ENCODE measurements at regions not wholly inside any gene's neighbourhood (a gene's known extent, or its start where the extent isn't known, plus 50 kb on each side); places are given as distances from the start of the nearest gene placed in this dataset.

DNA sequence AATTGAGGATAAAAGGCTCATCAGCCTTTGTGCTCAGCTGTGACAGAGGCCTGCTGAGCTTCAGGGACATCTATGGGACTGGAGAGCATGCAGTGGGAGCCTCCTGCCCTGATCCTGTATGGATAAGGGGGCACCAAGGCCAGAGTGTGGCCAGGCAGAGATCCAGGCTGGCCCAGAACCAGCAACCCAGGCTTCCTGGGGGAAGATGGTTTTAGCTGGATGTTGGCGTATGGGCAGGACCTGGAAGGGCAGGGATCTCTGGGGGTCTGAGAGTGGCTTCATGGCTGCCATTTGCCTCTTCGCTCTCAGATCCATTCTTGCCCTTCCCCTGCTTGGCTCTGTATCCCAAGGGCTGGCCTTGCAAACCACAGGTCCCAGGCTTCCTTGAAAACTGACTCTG lies 169.9 kb downstream of the MACROH2A1 start:
- no peaks in the 10 kb centered on the region for H3K9me3 ChIP-seq (ENCODE audit: control insufficient read depth, low read length)
- H3K4me1 ChIP-seq (ENCODE audit: control insufficient read depth, insufficient read depth, low read length) = peaks cover 16% of the 10 kb centered on the region
- H3K27me3 ChIP-seq (ENCODE audit: control insufficient read depth, insufficient read depth, low read length) = no peaks in the 10 kb centered on the region
- H3K9ac ChIP-seq (ENCODE audit: low read length) = no peak overlapping the region
- no peak overlapping the region for H3K4me3 ChIP-seq (ENCODE audit: low read length)
- H3K36me3 ChIP-seq (ENCODE audit: control insufficient read depth, insufficient read depth, low read length) = no peaks in the 10 kb centered on the region

DNA sequence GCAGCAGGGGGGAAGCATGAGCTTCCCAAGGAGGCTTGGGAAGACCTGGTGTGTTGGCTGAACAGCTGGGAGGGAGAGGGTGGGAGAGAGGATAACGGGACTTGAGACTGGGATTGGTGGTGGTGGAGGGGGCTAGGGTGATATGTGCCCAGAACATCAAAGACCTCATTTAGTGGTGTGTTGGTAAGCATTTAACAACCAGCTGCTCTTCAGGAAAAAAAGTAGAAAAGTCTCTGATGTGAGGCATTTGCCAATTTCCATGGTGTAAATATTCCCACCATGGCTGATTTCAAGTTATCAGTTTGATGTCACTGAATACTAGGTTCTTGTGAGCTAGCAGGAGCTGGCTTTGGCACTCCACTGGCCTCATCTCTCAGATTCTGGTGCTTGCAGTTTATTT lies 170.8 kb downstream of the MACROH2A1 start:
- H3K9ac ChIP-seq (ENCODE audit: low read length) = no peak overlapping the region
- H3K4me3 ChIP-seq (ENCODE audit: low read length) = no peak overlapping the region
- H3K27me3 ChIP-seq (ENCODE audit: control insufficient read depth, insufficient read depth, low read length) = no peaks in the 10 kb centered on the region
- H3K4me1 ChIP-seq (ENCODE audit: control insufficient read depth, insufficient read depth, low read length) = peaks cover 16% of the 10 kb centered on the region
- no peaks in the 10 kb centered on the region for H3K36me3 ChIP-seq (ENCODE audit: control insufficient read depth, insufficient read depth, low read length)
- H3K9me3 ChIP-seq (ENCODE audit: control insufficient read depth, low read length) = no peaks in the 10 kb centered on the region

- Histone ChIP-seq H3K9me3 (ENCODE audit: control insufficient read depth, low read length) (no peaks in the 10 kb centered on the region), H3K4me1 (ENCODE audit: control insufficient read depth, insufficient read depth, low read length) (peaks cover 22% of the 10 kb centered on the region), H3K9ac (ENCODE audit: low read length) (no peak overlapping the region), H3K36me3 (ENCODE audit: control insufficient read depth, insufficient read depth, low read length) (no peaks in the 10 kb centered on the region), H3K27me3 (ENCODE audit: control insufficient read depth, insufficient read depth, low read length) (no peaks in the 10 kb centered on the region), H3K4me3 (ENCODE audit: low read length) (no peak overlapping the region)
Measured at GRCh38 chr5:135227064-135228022, 171.7 kb downstream of the MACROH2A1 start.

GRCh38 chr5:135225856-135226560 lies 173.0 kb downstream of the MACROH2A1 start:
- no peaks in the 10 kb centered on the region for H3K9me3 ChIP-seq (ENCODE audit: control insufficient read depth, low read length)
- H3K36me3 ChIP-seq (ENCODE audit: control insufficient read depth, insufficient read depth, low read length) = no peaks in the 10 kb centered on the region
- no peak overlapping the region for H3K9ac ChIP-seq (ENCODE audit: low read length)
- H3K4me3 ChIP-seq (ENCODE audit: low read length) = no peak overlapping the region
- peaks cover 35% of the 10 kb centered on the region for H3K4me1 ChIP-seq (ENCODE audit: control insufficient read depth, insufficient read depth, low read length)
- no peaks in the 10 kb centered on the region for H3K27me3 ChIP-seq (ENCODE audit: control insufficient read depth, insufficient read depth, low read length)

DNA sequence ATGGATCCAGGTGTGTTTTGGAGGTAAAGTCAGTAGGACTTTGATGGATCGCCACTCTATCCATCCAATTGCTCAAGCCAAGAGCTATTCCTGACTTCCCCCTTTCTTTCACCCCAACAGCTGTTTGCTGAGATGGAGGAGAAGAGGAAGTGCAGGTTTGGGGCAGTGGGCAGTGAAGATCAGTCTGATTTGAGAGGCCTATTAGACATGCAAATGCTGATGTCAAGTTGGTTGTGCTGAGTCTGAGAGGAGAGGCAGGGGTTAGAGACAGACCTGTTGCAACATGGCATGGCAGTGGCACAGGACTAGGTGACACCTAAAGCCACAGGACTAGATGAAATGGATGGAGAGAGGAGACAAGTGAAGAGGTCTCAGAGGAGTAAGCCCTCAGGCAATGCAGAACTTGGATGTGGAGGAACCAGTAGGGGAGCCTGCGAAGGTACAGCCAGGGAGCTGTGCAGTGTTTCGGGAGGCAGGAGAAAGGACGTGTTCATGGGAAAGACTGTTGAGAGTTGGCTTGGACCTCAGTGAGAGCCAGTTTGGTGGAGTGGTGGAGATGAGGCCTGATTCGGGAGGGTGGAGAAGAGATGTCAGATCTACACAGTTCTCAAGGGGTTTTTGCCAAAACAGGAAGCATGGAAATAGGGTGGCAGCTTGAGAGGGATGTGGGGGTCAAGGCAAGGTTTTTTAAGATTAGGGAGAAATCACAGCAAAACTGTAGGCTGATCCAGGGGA lies 175.0 kb downstream of the MACROH2A1 start:
- Histone ChIP-seq H3K4me3 (ENCODE audit: low read length) (no peak overlapping the region), H3K36me3 (ENCODE audit: control insufficient read depth, insufficient read depth, low read length) (no peaks in the 10 kb centered on the region), H3K4me1 (ENCODE audit: control insufficient read depth, insufficient read depth, low read length) (peaks cover 25% of the 10 kb centered on the region), H3K9ac (ENCODE audit: low read length) (no peak overlapping the region), H3K27me3 (ENCODE audit: control insufficient read depth, insufficient read depth, low read length) (no peaks in the 10 kb centered on the region), H3K9me3 (ENCODE audit: control insufficient read depth, low read length) (no peaks in the 10 kb centered on the region)

- Histone ChIP-seq H3K36me3 (ENCODE audit: control insufficient read depth, insufficient read depth, low read length) (no peaks in the 10 kb centered on the region), H3K9ac (ENCODE audit: low read length) (no peak overlapping the region), H3K9me3 (ENCODE audit: control insufficient read depth, low read length) (no peaks in the 10 kb centered on the region), H3K4me1 (ENCODE audit: control insufficient read depth, insufficient read depth, low read length) (peaks cover 25% of the 10 kb centered on the region), H3K27me3 (ENCODE audit: control insufficient read depth, insufficient read depth, low read length) (no peaks in the 10 kb centered on the region), H3K4me3 (ENCODE audit: low read length) (no peak overlapping the region)
Measured at GRCh38 chr5:135223404-135223803, 175.6 kb downstream of the MACROH2A1 start.

DNA sequence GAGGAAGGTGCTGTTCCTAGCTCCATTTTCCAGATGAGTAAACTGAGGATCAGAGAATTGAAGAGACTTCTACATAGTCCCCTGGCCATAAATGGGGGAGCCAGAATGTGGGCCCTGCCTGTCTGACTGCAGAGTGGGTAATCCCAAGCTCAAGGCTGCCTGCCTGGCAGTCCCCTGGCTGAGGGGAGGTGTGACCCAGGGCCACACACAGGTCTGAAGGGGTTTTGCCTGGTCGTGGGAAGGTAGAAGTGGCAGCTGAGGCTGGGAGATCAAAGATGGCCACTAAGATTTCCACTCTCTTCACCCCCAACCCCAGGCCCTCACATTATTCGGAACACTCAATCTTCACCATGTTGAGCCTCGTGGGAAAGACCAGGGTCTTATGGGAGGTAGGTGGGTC lies 176.3 kb downstream of the MACROH2A1 start:
- H3K4me3 ChIP-seq (ENCODE audit: low read length) = no peak overlapping the region
- H3K36me3 ChIP-seq (ENCODE audit: control insufficient read depth, insufficient read depth, low read length) = no peaks in the 10 kb centered on the region
- H3K4me1 ChIP-seq (ENCODE audit: control insufficient read depth, insufficient read depth, low read length) = peaks cover 25% of the 10 kb centered on the region
- H3K27me3 ChIP-seq (ENCODE audit: control insufficient read depth, insufficient read depth, low read length) = no peaks in the 10 kb centered on the region
- H3K9ac ChIP-seq (ENCODE audit: low read length) = no peak overlapping the region
- H3K9me3 ChIP-seq (ENCODE audit: control insufficient read depth, low read length) = no peaks in the 10 kb centered on the region

GRCh38 chr5:135222171-135222681 lies 176.8 kb downstream of the MACROH2A1 start:
- Histone ChIP-seq H3K4me1 (ENCODE audit: control insufficient read depth, insufficient read depth, low read length) (peaks cover 25% of the 10 kb centered on the region), H3K9me3 (ENCODE audit: control insufficient read depth, low read length) (no peaks in the 10 kb centered on the region), H3K36me3 (ENCODE audit: control insufficient read depth, insufficient read depth, low read length) (no peaks in the 10 kb centered on the region), H3K4me3 (ENCODE audit: low read length) (no peak overlapping the region), H3K9ac (ENCODE audit: low read length) (no peak overlapping the region), H3K27me3 (ENCODE audit: control insufficient read depth, insufficient read depth, low read length) (no peaks in the 10 kb centered on the region)

GRCh38 chr5:135221696-135222095 lies 177.3 kb downstream of the MACROH2A1 start:
- no peaks in the 10 kb centered on the region for H3K27me3 ChIP-seq (ENCODE audit: control insufficient read depth, insufficient read depth, low read length)
- H3K9ac ChIP-seq (ENCODE audit: low read length) = no peak overlapping the region
- H3K4me3 ChIP-seq (ENCODE audit: low read length) = no peak overlapping the region
- H3K36me3 ChIP-seq (ENCODE audit: control insufficient read depth, insufficient read depth, low read length) = no peaks in the 10 kb centered on the region
- peaks cover 25% of the 10 kb centered on the region for H3K4me1 ChIP-seq (ENCODE audit: control insufficient read depth, insufficient read depth, low read length)
- H3K9me3 ChIP-seq (ENCODE audit: control insufficient read depth, low read length) = no peaks in the 10 kb centered on the region

DNA sequence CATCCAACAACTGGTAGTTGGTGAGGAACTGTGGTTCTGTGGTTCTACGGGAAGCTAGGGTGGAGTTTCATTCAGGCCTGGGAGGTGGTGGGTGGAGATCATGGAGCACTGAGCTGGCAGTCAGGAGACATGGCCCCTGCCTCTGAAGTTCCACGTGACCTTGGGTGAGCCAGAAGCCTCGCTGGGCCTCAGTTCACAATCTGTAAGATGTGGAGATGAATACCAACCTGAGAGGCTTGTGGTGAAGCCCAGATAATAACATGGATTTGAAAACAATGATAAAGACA lies 177.9 kb downstream of the MACROH2A1 start:
- Histone ChIP-seq H3K9ac (ENCODE audit: low read length) (no peak overlapping the region), H3K27me3 (ENCODE audit: control insufficient read depth, insufficient read depth, low read length) (no peaks in the 10 kb centered on the region), H3K36me3 (ENCODE audit: control insufficient read depth, insufficient read depth, low read length) (no peaks in the 10 kb centered on the region), H3K4me1 (ENCODE audit: control insufficient read depth, insufficient read depth, low read length) (peaks cover 25% of the 10 kb centered on the region), H3K4me3 (ENCODE audit: low read length) (no peak overlapping the region), H3K9me3 (ENCODE audit: control insufficient read depth, low read length) (no peaks in the 10 kb centered on the region)

DNA sequence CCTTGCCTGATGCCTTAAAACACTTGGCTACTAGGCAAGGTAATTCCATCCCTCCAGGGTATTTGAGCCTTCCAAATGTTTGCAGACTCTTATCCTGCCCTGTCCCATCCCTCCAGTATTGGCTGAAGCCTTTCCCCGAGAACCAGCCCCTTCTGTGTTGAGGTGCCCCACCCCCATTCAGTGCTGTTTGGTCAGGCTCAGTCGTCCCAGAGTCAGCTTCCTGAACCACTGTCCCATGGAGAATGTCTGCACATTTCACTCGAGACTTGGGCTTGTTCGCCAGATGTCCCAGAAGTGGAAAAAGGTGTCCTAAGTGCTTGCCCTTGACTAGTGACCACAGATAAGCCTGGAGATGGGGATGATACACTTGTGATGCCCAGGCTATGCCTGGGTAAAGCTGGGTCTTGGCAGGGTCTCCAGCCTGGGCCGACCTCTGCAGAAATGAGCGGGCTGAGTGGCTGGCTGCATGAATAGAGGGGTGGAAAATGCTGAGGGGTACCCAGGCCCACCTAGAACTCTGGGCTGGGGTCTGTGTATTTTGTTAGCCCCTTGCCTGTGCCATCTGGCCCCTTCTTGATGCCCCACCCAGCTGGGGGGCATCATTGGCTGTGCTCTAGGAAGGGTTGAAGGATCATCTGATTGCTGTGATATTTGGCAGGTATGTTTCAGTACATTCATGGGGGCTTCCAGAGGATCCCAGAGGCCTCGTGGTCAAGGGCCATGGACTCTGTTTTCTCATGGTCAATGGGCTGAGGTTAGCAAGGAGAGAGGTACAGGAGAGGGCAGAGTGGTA lies 178.4 kb downstream of the MACROH2A1 start:
- Histone ChIP-seq H3K9ac (ENCODE audit: low read length) (no peak overlapping the region), H3K4me3 (ENCODE audit: low read length) (no peak overlapping the region), H3K4me1 (ENCODE audit: control insufficient read depth, insufficient read depth, low read length) (peaks cover 25% of the 10 kb centered on the region), H3K27me3 (ENCODE audit: control insufficient read depth, insufficient read depth, low read length) (no peaks in the 10 kb centered on the region), H3K36me3 (ENCODE audit: control insufficient read depth, insufficient read depth, low read length) (no peaks in the 10 kb centered on the region), H3K9me3 (ENCODE audit: control insufficient read depth, low read length) (no peaks in the 10 kb centered on the region)
